HG02763 (cell line): ENCODE measurements at regions not wholly inside any gene's neighbourhood (a gene's known extent, or its start where the extent isn't known, plus 50 kb on each side); places are given as distances from the start of the nearest gene placed in this dataset.

Experiments used
- ATAC-seq: cut with Tn5 transposase; IDR thresholded peaks from one replicate; pipeline ENCODE4 v1.9.1; 2021; ENCODE audit warnings: mild to moderate bottlenecking, moderate library complexity; ENCODE audit not compliant: unreplicated experiment

- no peak for ATAC-seq
These were observed 468.1 kb upstream of the AKR1E2 start for GRCh38 chr10:4357911-4358310.

DNA sequence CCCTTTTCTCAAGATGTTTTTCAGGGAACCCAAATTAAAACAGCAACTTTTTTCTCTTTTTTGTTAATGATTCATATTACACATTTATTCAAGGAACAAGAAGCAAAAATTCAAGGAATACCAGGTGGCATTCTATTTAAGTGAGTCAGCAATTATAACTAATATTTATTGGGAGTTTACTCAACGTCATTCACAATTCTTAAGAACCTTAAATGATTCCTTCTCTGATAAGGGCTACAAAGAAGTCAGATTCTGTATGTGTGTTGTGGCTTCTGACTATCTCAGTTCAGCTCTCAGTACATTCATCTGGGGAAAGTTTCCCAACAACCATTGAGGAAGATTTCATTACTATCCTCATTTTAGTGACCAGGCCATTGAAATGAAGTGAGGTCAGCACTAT is 470.7 kb upstream of the AKR1E2 start:
- no peak for ATAC-seq

DNA sequence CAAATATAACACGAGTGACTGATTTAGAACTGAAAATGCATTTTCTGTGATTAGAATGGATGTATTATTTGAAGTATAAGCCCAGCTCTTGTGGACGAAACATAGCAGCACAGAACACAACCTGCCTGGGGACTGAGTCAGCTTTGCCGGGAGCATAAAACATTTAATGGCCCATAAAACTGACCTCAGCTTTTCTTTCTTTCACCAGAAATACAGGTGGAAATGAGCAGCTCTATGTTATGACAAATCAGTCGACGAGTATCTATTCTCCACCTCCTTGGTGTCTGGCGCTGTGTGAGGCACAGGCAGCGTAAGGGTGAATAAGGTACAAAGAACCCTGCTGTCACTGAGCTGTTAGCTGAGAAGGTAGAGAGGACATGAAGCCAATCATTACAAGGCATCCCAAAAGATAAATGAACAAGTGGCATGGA is 471.6 kb upstream of the AKR1E2 start:
- ATAC-seq = no peak

- ATAC-seq = no peak
These were observed 472.0 kb upstream of the AKR1E2 start for GRCh38 chr10:4353964-4354363.

DNA sequence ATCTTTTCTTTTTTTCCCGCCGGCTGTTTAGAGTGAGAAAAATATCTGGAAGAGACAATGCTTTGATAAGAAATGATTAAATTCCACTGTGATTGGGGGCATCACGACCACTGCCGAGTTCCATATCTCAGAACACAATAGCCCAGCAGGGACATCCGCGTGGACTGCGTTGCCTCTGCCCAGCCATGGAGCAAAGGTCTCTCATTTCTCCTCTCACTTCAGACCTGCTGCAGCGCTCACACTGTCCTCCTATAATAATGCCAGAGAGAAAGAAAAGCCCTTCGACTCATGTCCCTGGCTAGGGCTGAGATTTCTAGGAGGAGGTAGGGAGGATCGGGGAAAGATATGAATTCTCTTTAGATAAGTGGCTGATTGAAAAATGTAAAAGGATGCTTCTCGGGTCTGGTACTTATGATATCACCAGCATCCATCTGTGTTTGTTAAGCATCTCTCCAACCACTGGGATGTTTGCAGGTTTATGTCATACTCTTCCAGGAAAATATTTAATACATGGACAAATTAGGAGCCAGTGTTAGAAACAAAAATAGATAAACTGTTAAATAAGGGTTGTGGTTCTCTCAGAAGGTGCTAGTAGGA is 472.9 kb upstream of the AKR1E2 start:
- no peak for ATAC-seq

DNA sequence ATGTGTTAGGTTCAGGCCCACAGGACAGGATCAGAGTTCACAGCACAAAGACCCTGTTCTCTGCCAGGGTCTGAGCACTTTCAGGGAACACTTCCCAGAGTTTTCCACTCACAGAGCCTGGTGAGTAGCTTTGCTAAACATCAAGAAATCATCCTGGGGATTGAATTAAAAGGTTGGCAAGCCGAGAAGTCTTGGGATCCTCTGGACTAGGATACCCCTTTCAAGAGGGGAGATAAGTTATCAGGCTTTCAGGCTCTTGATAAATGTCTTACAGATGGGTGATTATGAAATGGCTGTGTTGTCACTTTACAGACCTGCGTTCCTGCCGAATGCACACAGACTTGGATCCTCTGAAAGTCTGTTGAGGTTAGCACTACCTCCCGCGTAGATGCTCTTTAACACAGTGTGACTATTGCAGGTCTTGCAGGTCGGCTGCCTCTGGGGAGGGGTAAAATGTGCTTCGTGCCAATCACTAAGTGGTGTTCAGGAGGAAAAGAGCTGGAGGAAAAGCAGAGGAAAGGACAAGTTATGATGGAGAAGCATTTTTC is 473.5 kb upstream of the AKR1E2 start:
- ATAC-seq = no peak

DNA sequence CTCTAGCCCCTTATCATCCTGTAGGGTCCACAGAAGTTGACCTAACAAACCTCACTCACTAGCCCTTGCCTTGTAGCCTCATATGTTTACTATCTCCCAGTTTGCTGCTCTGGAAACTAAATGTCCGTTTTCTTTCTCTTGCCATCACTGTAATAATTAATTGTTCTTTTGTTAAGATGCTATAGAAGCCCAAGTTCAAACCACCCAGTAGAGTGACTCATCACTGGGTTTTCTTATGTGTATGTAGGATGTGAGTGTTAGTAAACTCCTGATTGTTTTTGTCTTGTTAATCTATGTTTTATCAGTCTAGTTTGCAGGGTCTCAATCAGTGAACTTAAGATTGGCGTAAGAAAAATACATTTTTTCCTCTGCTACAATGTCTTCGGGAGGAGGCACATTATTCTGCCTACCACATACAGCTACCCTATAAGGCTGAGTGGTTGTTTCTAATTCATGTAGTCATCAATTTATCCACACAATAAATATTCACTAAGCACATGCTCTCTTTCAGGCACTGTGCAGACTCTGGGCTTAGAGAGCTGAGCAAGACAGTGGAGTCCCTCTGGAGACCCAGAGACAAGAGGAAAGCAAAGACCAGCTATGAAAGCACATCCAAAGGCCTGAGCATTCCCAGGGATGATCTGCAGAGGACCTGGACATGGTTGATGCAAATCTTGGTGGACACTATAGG is 474.1 kb upstream of the AKR1E2 start:
- ATAC-seq = no peak

DNA sequence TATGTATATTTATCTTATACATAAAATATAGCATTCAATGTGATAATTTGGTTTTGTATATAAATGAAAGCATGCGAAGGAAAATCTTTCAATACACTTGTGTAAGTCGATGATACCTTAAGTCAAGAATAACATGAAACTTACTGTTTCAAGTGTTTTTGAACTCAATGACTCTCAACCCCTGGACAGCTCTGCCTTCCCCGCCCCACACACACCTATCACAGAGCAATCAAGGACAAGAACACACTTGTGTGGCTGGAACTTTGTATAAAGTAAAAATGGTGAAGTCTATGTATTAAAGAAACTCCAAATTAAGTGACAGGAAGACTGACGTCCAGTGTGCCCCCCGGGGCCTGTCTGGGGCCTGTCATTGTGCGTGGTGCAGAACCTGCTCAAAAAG is 478.6 kb upstream of the AKR1E2 start:
- ATAC-seq = no peak

- ATAC-seq = no peak
These were observed 479.9 kb upstream of the AKR1E2 start for GRCh38 chr10:4345877-4346646.

- ATAC-seq = no peak
These were observed 481.5 kb upstream of the AKR1E2 start for GRCh38 chr10:4344492-4344994.

DNA sequence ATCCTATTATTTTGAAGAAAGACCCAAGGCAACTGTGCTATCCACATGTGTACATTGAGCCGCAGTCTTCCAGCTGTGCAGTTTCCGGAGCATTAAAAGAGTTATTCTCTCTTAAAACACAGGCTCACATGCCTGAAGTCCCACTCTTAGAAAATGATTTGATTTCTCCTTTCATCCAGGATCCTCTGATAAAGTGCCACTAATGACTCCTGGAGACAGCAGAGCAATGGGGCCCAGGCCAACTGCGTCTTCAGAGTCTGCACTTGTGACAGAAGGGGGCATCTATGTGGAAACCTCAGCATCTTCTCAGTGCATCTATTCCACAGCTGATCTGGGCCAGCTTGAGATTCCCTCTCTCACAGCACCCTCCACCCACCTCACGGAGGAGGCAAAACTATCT is 482.1 kb upstream of the AKR1E2 start:
- ATAC-seq = no peak

- ATAC-seq = no peak
These were observed 482.9 kb upstream of the AKR1E2 start for GRCh38 chr10:4343091-4343490.

GRCh38 chr10:4338768-4339167 is 487.2 kb upstream of the AKR1E2 start:
- ATAC-seq = no peak

DNA sequence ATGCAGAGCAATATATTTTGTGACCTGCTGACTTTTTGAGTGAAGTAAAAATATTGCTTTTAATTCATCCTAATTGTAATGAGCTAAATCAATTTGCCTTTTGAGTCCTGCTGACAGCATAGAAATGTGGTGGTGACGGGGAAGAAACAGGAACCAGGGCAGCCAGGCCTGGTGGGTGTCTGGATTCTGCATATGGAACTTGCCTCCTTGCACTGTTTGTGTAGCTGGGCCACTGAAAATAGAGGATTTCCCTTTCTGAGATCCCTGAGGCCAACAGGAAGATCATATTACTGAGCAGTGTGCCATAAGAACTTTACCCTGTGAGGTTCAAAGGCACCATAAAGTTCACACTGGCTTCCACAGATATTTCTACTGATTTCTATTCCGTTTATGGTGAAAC is 488.4 kb upstream of the AKR1E2 start:
- no peak for ATAC-seq

DNA sequence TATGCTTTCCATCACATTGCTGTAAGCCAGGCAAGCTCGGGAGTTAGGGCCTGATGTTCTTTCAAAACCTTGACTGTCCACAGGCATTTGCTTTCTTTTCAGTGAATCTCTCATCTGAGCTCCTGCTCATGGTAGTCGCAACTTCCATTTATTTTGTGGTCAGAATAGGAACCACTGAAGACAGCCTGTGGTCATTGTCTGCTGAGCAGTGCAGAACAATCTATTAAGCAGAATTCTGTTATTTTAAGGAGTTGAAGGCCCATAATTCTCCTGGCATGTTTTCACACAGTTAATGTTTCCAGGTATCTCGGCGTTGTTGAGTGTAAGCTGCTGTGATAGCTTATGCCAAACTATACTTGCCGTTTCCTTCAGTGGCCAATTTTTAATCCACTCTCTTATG is 491.1 kb upstream of the AKR1E2 start:
- no peak for ATAC-seq

DNA sequence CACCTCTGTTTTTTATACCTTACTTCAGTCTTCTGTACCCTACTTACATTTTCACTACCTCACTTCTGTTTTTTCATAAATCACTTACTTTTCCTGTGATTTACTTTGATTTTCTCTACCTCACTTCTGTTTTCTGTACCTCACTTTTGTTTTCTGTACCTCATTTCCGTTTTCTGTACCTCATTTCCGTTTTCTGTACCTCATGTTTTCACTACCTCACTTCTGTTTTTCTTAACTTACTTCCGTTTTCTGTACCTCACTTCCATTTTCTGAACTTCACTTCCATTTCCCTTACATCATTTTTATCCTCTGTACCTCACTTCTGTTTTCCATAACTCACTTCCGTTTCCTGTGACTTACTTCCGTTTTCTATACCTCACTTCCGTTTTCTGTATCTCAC is 492.0 kb upstream of the AKR1E2 start:
- no peak for ATAC-seq

DNA sequence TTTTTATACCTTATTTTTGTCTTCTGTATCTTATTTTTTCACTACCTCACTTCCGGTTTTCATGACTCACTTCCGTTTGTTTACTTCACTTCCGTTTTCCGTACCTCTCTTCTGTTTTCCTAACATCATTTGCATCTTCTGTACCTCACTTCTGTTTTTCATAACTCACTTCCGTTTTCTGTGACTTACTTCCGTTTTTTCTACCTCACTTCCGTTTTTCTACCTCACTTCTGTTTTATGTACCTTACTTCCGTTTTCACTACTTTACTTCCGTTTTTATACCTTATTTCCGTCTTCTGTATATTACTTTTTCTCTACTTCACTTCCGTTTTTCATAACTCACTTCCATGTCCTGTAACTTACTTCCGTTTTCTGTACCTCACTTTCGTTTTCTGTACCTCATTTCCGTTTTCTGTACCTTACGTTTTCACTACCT is 492.5 kb upstream of the AKR1E2 start:
- no peak for ATAC-seq

DNA sequence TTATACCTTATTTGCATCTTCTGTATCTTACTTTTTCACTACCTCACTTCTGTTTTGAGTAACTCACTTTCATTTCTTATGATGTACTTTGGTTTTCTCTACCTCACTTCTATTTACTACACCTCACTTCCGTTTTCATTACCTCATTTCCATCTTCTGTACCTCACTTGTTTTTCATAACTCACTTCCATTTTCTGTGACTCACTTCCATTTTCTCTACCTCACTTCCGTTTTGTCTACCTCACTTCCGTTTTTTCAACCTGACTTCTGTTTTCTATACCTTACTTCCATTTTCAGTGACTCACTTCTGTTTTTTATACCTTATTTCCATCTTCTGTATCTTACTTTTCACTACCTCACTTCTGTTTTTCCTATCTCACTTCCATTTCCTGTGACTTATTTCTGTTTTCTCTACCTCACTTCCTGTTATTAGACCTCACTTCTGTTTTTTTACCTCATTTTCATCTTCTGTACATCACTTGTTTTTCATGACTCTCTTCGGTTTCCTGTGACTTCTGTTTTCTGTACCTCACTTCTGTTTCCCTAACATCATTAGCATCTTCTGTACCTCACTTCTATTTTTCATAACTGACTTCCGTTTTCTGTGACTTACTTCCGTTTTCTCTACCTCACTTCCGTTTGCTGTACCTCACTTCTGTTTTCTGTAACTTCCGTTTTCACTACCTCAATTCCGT is 493.1 kb upstream of the AKR1E2 start:
- no peak for ATAC-seq

GRCh38 chr10:4331150-4331549 is 494.9 kb upstream of the AKR1E2 start:
- ATAC-seq = no peak

- ATAC-seq = no peak
These were observed 495.4 kb upstream of the AKR1E2 start for GRCh38 chr10:4330636-4331035.

GRCh38 chr10:4329225-4329624 is 496.8 kb upstream of the AKR1E2 start:
- ATAC-seq = no peak
